HepG2 (cell line): ENCODE measurements at regions not wholly inside any gene's neighbourhood (a gene's known extent, or its start where the extent isn't known, plus 50 kb on each side); places are given as distances from the start of the nearest gene placed in this dataset.

Source experiments
- CTCF ChIP-seq: sonication (generic); formaldehyde crosslinking; IDR thresholded peaks from 2 replicates; pipeline ENCODE4 v1.5.0; 2020; ENCODE audit warnings: mild to moderate bottlenecking, missing genetic modification reagents, moderate library complexity
- POGZ ChIP-seq: sonication (generic); formaldehyde crosslinking; IDR thresholded peaks from 2 replicates; pipeline ENCODE4 v1.4.0; 2020; ENCODE audit warnings: mild to moderate bottlenecking, missing genetic modification reagents
- POLR2A ChIP-seq, 2 experiments: IDR thresholded peaks; 2 replicates each; pipeline ENCODE4 v1.6.1; 2011; ENCODE audit warnings: low read depth in 2 of 2, low read length in 2 of 2, mild to moderate bottlenecking in 1 of 2, moderate library complexity in 1 of 2; ENCODE audit not compliant: insufficient read depth in 1 of 2
- POLR2AphosphoS5 ChIP-seq: IDR thresholded peaks from 2 replicates; pipeline ENCODE4 v1.6.1; 2012; ENCODE audit warnings: low read depth, low read length
- PREB ChIP-seq: sonication (generic); formaldehyde crosslinking; IDR thresholded peaks from 2 replicates; pipeline ENCODE4 v1.4.0; 2020; ENCODE audit warnings: missing genetic modification reagents
- TRAFD1 ChIP-seq: sonication (generic); formaldehyde crosslinking; IDR thresholded peaks from 2 replicates; pipeline ENCODE4 v1.5.1; 2020; ENCODE audit warnings: missing genetic modification reagents, mild to moderate bottlenecking, borderline replicate concordance
- TRIM24 ChIP-seq: sonication (generic); formaldehyde crosslinking; IDR thresholded peaks from 2 replicates; pipeline ENCODE4 v1.8.0; 2022; ENCODE audit warnings: mild to moderate bottlenecking, missing genetic modification reagents
- ZGPAT ChIP-seq: IDR thresholded peaks from 2 replicates; pipeline ENCODE4 v1.6.1; 2016; ENCODE audit warnings: mild to moderate bottlenecking
- ZNF460 ChIP-seq: sonication (generic); formaldehyde crosslinking; IDR thresholded peaks from 2 replicates; pipeline ENCODE4 v1.5.1; 2020; ENCODE audit warnings: missing genetic modification reagents, mild to moderate bottlenecking, borderline replicate concordance

GRCh38 chr4:135256111-135256510 is 1054.5 kb upstream of the PABPC4L start:
- no peak for TF ChIP-seq PREB (CRISPR knock-in tag)
- TF ChIP-seq ZGPAT (CRISPR knock-in tag) = no peak
- no peak for TF ChIP-seq POGZ (CRISPR knock-in tag)
- no peak for TF ChIP-seq POLR2AphosphoS5
- no peak for TF ChIP-seq ZNF460 (CRISPR knock-in tag)
- no peak for TF ChIP-seq TRAFD1
- TF ChIP-seq POLR2A (IDR thresholded peaks at IDR 0.05; ENCODE audit: insufficient read depth in 1 of 2, low read depth in 2 of 2, low read length in 2 of 2) = no peak
- no peak for TF ChIP-seq TRIM24 (CRISPR knock-in tag)
- no peak for TF ChIP-seq CTCF
